H1 (cell line): ENCODE measurements at regions not wholly inside any gene's neighbourhood (a gene's known extent, or its start where the extent isn't known, plus 50 kb on each side); places are given as distances from the start of the nearest gene placed in this dataset.

Source experiments
- CHD7 ChIP-seq: fragments of 300-600 bp; sonication (generic); IDR thresholded peaks from 2 replicates; pipeline ENCODE4 v1.7.1; 2012; ENCODE audit warnings: low read length, moderate library complexity, mild to moderate bottlenecking, inconsistent platforms; ENCODE audit not compliant: insufficient replicate concordance
- E2F6 ChIP-seq: IDR thresholded peaks from 2 replicates; pipeline ENCODE4 v1.6.1; 2012; ENCODE audit warnings: inconsistent platforms
- POU5F1 ChIP-seq: IDR thresholded peaks from 2 replicates; pipeline ENCODE4 v1.6.1; 2011; ENCODE audit warnings: low read depth, mild to moderate bottlenecking, low read length, moderate library complexity
- TAF1 ChIP-seq: IDR thresholded peaks from 2 replicates; pipeline ENCODE4 v1.6.1; 2011; ENCODE audit warnings: mild to moderate bottlenecking, low read depth, low read length
- TAF7 ChIP-seq: optimal IDR thresholded peaks from 2 replicates; pipeline ENCODE3; 2011; ENCODE audit warnings: low read depth, mild to moderate bottlenecking, inconsistent platforms, low read length, moderate library complexity, borderline replicate concordance

GRCh38 chr1:30045304-30046090 lies 677.9 kb downstream of the MATN1 start (continued):
- TF ChIP-seq CHD7: no peak
- TF ChIP-seq TAF7: no peak
- no peak for TF ChIP-seq TAF1
- no peak for TF ChIP-seq E2F6
- TF ChIP-seq POU5F1: no peak
